ENCODE measurements at regions not wholly inside any gene's neighbourhood (a gene's known extent, or its start where the extent isn't known, plus 50 kb on each side); places are given as distances from the start of the nearest gene placed in this dataset.

DNA sequence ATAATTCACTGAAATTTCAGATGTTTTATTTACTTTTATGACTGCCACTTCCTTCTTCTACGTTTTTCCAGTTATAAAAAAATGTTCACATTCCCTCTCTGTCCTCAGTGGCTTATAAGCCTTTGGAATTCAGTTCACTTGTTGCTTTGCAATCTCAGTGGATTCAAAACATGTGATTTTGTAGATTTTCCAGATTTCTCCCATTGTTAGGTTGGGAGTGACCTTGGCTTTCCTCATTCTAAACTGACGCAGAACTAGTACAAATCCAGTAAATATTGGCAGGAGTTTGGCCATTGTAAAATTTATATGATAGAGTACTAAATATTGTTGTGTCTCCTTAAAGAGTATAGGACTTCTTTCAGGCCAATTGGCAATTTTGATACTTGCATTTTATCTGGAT lies 812.3 kb upstream of the ROBO1 start:
- H3K36me3 ChIP-seq (ENCODE audit: control insufficient read depth, insufficient read depth, low read length) = no peaks in the 10 kb centered on the region
- DNase-seq (ENCODE audit: low read depth, low spot score) (no peak), ATAC-seq (no peak)
- intact Hi-C loops (cut with micrococcal nuclease; ENCODE audit: unreplicated experiment) (no loop called here), in situ Hi-C loops (cut with HindIII; ENCODE audit: low pct_unique_long_range_greater_than_20kb, low sequenced_read_pairs) (no loop called here)
- ChIA-PET CTCF (no interaction called here), POLR2A (no interaction called here)
- H3K4me3 ChIP-seq (ENCODE audit: low read depth in 2 of 2, low read length in 2 of 2) = no peak overlapping the region
- H3K27me3 ChIP-seq (ENCODE audit: control insufficient read depth, insufficient read depth, low read length) = no peaks in the 10 kb centered on the region
- TF ChIP-seq POLR2AphosphoS5 (IDR thresholded peaks at IDR 0.05; ENCODE audit: low read depth, low read length) (no peak), SIN3A (IDR thresholded peaks at IDR 0.05; ENCODE audit: borderline replicate concordance, insufficient read depth, low read depth, low read length) (no peak), TCF7L2 (IDR thresholded peaks at IDR 0.05; ENCODE audit: low read depth, low read length) (no peak), CTCF (IDR thresholded peaks at IDR 0.05) (no peak)
- TF ChIP-seq, protein P1, sequence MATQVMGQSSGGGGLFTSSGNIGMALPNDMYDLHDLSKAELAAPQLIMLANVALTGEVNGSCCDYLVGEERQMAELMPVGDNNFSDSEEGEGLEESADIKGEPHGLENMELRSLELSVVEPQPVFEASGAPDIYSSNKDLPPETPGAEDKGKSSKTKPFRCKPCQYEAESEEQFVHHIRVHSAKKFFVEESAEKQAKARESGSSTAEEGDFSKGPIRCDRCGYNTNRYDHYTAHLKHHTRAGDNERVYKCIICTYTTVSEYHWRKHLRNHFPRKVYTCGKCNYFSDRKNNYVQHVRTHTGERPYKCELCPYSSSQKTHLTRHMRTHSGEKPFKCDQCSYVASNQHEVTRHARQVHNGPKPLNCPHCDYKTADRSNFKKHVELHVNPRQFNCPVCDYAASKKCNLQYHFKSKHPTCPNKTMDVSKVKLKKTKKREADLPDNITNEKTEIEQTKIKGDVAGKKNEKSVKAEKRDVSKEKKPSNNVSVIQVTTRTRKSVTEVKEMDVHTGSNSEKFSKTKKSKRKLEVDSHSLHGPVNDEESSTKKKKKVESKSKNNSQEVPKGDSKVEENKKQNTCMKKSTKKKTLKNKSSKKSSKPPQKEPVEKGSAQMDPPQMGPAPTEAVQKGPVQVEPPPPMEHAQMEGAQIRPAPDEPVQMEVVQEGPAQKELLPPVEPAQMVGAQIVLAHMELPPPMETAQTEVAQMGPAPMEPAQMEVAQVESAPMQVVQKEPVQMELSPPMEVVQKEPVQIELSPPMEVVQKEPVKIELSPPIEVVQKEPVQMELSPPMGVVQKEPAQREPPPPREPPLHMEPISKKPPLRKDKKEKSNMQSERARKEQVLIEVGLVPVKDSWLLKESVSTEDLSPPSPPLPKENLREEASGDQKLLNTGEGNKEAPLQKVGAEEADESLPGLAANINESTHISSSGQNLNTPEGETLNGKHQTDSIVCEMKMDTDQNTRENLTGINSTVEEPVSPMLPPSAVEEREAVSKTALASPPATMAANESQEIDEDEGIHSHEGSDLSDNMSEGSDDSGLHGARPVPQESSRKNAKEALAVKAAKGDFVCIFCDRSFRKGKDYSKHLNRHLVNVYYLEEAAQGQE (IDR thresholded peaks at IDR 0.05; ENCODE audit: insufficient read depth in 1 of 2, low read depth in 2 of 2, low read length in 1 of 2) = no peak
- no peaks in the 10 kb centered on the region for H3K9me3 ChIP-seq (ENCODE audit: control insufficient read depth, insufficient read depth, low read depth, low read length)
- no peak overlapping the region for H3K27ac ChIP-seq (ENCODE audit: low read length)
- no peaks in the 10 kb centered on the region for H3K4me1 ChIP-seq (ENCODE audit: control insufficient read depth, insufficient read depth, low read length)
- BruUV-seq (replicated peaks) = no TSS peak

- POLR2A ChIA-PET = no interaction called here
- no peak for ATAC-seq
- CTCF ChIA-PET = no interaction called here
- BruUV-seq (replicated peaks) = no TSS peak
- Histone ChIP-seq H3K4me3 (ENCODE audit: low read depth in 2 of 2, low read length in 2 of 2) (no peak overlapping the region), H3K36me3 (ENCODE audit: control insufficient read depth, insufficient read depth, low read length) (no peaks in the 10 kb centered on the region), H3K4me1 (ENCODE audit: control insufficient read depth, insufficient read depth, low read length) (no peaks in the 10 kb centered on the region), H3K9me3 (ENCODE audit: control insufficient read depth, insufficient read depth, low read depth, low read length) (no peaks in the 10 kb centered on the region), H3K27me3 (ENCODE audit: control insufficient read depth, insufficient read depth, low read length) (no peaks in the 10 kb centered on the region), H3K27ac (ENCODE audit: low read length) (no peak overlapping the region)
- intact Hi-C loops (cut with micrococcal nuclease; ENCODE audit: unreplicated experiment) = no loop called here
- TF ChIP-seq POLR2AphosphoS5 (IDR thresholded peaks at IDR 0.05; ENCODE audit: low read depth, low read length) = no peak
- TF ChIP-seq CTCF (IDR thresholded peaks at IDR 0.05) = no peak
- no peak for TF ChIP-seq SIN3A (IDR thresholded peaks at IDR 0.05; ENCODE audit: borderline replicate concordance, insufficient read depth, low read depth, low read length)
- no peak for TF ChIP-seq TCF7L2 (IDR thresholded peaks at IDR 0.05; ENCODE audit: low read depth, low read length)
- TF ChIP-seq, protein P1 (IDR thresholded peaks at IDR 0.05; ENCODE audit: insufficient read depth in 1 of 2, low read depth in 2 of 2, low read length in 1 of 2) = no peak
- no peak for DNase-seq (ENCODE audit: low read depth, low spot score)
- in situ Hi-C loops (cut with HindIII; ENCODE audit: low pct_unique_long_range_greater_than_20kb, low sequenced_read_pairs) = no loop called here
Observed at GRCh38 chr3:80564391-80564790, 796.6 kb upstream of the ROBO1 start.

Measured in Panc1 (cell line).